Lower leg skin (tissue), 3 donors: ENCODE measurements at regions not wholly inside any gene's neighbourhood (a gene's known extent, or its start where the extent isn't known, plus 50 kb on each side); places are given as distances from the start of the nearest gene placed in this dataset.

Experiments
- POLR2A ChIP-seq, 2 donors: fragments of 450-650 bp; IDR thresholded peaks; one replicate each; pipeline ENCODE4 v1.6.1; 2016 to 2017; ENCODE audit warnings: antibody characterized with exemption in 2 of 2, mild to moderate bottlenecking in 1 of 2, moderate library complexity in 1 of 2
- TF ChIP-seq, protein P1 (sequence below), 3 donors: fragments of 450-650 bp; IDR thresholded peaks; one replicate each; pipeline ENCODE4 v1.5.1; 2016; ENCODE audit warnings: antibody characterized with exemption in 3 of 3, mild to moderate bottlenecking in 3 of 3, moderate library complexity in 2 of 3

DNA sequence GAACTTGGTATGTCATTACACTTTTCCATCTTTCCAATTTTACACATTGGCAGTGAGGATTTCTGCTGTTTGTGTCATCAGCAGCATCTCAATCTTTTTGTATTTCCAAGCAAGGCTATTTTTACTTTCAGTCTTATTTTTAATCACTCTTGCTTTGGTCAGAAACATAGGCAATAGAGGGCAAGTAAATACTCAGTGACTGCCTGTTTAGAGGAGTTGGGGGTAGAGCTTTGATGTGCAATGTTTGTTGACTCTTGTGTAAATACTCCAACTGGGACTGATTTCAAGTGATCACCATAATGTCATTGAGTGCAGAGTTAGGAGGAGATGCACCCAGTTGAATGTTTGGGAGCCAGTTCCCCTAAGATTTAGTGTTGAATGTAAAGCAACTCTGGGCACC, 1281.7 kb downstream of the NLGN4Y start:
- TF ChIP-seq, protein P1, sequence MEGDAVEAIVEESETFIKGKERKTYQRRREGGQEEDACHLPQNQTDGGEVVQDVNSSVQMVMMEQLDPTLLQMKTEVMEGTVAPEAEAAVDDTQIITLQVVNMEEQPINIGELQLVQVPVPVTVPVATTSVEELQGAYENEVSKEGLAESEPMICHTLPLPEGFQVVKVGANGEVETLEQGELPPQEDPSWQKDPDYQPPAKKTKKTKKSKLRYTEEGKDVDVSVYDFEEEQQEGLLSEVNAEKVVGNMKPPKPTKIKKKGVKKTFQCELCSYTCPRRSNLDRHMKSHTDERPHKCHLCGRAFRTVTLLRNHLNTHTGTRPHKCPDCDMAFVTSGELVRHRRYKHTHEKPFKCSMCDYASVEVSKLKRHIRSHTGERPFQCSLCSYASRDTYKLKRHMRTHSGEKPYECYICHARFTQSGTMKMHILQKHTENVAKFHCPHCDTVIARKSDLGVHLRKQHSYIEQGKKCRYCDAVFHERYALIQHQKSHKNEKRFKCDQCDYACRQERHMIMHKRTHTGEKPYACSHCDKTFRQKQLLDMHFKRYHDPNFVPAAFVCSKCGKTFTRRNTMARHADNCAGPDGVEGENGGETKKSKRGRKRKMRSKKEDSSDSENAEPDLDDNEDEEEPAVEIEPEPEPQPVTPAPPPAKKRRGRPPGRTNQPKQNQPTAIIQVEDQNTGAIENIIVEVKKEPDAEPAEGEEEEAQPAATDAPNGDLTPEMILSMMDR (IDR thresholded peaks at IDR 0.05) = no peak
- TF ChIP-seq POLR2A (IDR thresholded peaks at IDR 0.05) = no peak
